ENCODE measurements at regions not wholly inside any gene's neighbourhood (a gene's known extent, or its start where the extent isn't known, plus 50 kb on each side); places are given as distances from the start of the nearest gene placed in this dataset.
A peak's percentile ranks its signal among the peaks of the same experiment; 100 is the strongest.

GRCh38 chr5:115374057-115374775, 77.8 kb upstream of the CCDC112 start:
- Histone ChIP-seq H2BK5ac (ENCODE audit: low read depth, low read length, poor library complexity, severe bottlenecking) (no peak overlapping the region), H3K4ac (ENCODE audit: low read depth in 1 of 2, low read length in 2 of 2) (no peak overlapping the region)
- 100% methylated on average over 2 of the region's 3 CpGs for WGBS

GRCh38 chr5:115372146-115372545, 75.7 kb upstream of the CCDC112 start:
- H2BK120ac ChIP-seq (ENCODE audit: low read depth, low read length): no peak overlapping the region
- H3K79me1 ChIP-seq (replicated peaks; ENCODE audit: low read length, poor library complexity, severe bottlenecking): no peaks in the 10 kb centered on the region
- H3K4me2 ChIP-seq (ENCODE audit: low read length, poor library complexity, severe bottlenecking): no peak overlapping the region
- no peaks in the 10 kb centered on the region for H3K9me3 ChIP-seq (ENCODE audit: control insufficient read depth, low read length)
- H3K18ac ChIP-seq (ENCODE audit: low read depth in 1 of 2, low read length in 2 of 2): no peak overlapping the region
- H2BK15ac ChIP-seq (ENCODE audit: low read depth, poor library complexity, severe bottlenecking): no peak overlapping the region
- no peak overlapping the region for H2BK5ac ChIP-seq (ENCODE audit: low read depth, low read length, poor library complexity, severe bottlenecking)
- DNase-seq: no peak
- no peak overlapping the region for H2BK12ac ChIP-seq (ENCODE audit: low read length in 2 of 2)
- H2AFZ ChIP-seq (ENCODE audit: low read depth, low read length): no peak overlapping the region
- no peak overlapping the region for H3K27ac ChIP-seq (ENCODE audit: low read length, poor library complexity, severe bottlenecking)
- H3K4ac ChIP-seq (ENCODE audit: low read depth in 1 of 2, low read length in 2 of 2): no peak overlapping the region
- no peak overlapping the region for H2AK5ac ChIP-seq (ENCODE audit: low read length, severe bottlenecking)
- H3K14ac ChIP-seq (ENCODE audit: low read length in 2 of 2): no peak overlapping the region
- H3K27me3 ChIP-seq (ENCODE audit: control insufficient read depth in 1 of 2, insufficient read depth in 1 of 2, low read length in 2 of 2): no peaks in the 10 kb centered on the region
- no peaks in the 10 kb centered on the region for H3K36me3 ChIP-seq (ENCODE audit: control insufficient read depth in 1 of 2, insufficient read depth in 2 of 2, low read depth in 1 of 2, low read length in 2 of 2)
- 86% methylated on average over 2 of the region's 2 CpGs for WGBS
- no peaks in the 10 kb centered on the region for H3K4me1 ChIP-seq (ENCODE audit: control insufficient read depth, insufficient read depth, low read depth, low read length)
- H3K23ac ChIP-seq (ENCODE audit: low read length in 2 of 2): no peak overlapping the region
- H3K4me3 ChIP-seq (ENCODE audit: insufficient read depth in 1 of 2, low read depth in 1 of 2, low read length in 2 of 2): no peak overlapping the region
- H3K9ac ChIP-seq (ENCODE audit: low read length): peak overlapping the region; percentile 40
- H4K8ac ChIP-seq (ENCODE audit: low read length): no peak overlapping the region
- H4K91ac ChIP-seq (ENCODE audit: low read length): no peak overlapping the region

More at GRCh38 chr5:115374057-115374775, 77.8 kb upstream of the CCDC112 start:
- Histone ChIP-seq H3K27ac (ENCODE audit: low read length, poor library complexity, severe bottlenecking) (no peak overlapping the region), H3K4me2 (ENCODE audit: low read length, poor library complexity, severe bottlenecking) (no peak overlapping the region), H3K4me1 (ENCODE audit: control insufficient read depth, insufficient read depth, low read depth, low read length) (peaks cover 3% of the 10 kb centered on the region), H2AFZ (ENCODE audit: low read depth, low read length) (no peak overlapping the region), H4K91ac (ENCODE audit: low read length) (no peak overlapping the region), H3K9me3 (ENCODE audit: control insufficient read depth, low read length) (no peaks in the 10 kb centered on the region), H3K23ac (ENCODE audit: low read length in 2 of 2) (no peak overlapping the region), H2AK5ac (ENCODE audit: low read length, severe bottlenecking) (no peak overlapping the region), H4K8ac (ENCODE audit: low read length) (no peak overlapping the region), H3K36me3 (ENCODE audit: control insufficient read depth in 1 of 2, insufficient read depth in 2 of 2, low read depth in 1 of 2, low read length in 2 of 2) (no peaks in the 10 kb centered on the region), H2BK120ac (ENCODE audit: low read depth, low read length) (no peak overlapping the region), H3K79me1 (replicated peaks; ENCODE audit: low read length, poor library complexity, severe bottlenecking) (no peaks in the 10 kb centered on the region), H3K9ac (ENCODE audit: low read length) (no peak overlapping the region), H3K27me3 (ENCODE audit: control insufficient read depth in 1 of 2, insufficient read depth in 1 of 2, low read length in 2 of 2) (no peaks in the 10 kb centered on the region), H3K14ac (ENCODE audit: low read length in 2 of 2) (no peak overlapping the region), H3K4me3 (ENCODE audit: insufficient read depth in 1 of 2, low read depth in 1 of 2, low read length in 2 of 2) (no peak overlapping the region), H2BK12ac (ENCODE audit: low read length in 2 of 2) (no peak overlapping the region), H3K18ac (ENCODE audit: low read depth in 1 of 2, low read length in 2 of 2) (no peak overlapping the region), H2BK15ac (ENCODE audit: low read depth, poor library complexity, severe bottlenecking) (no peak overlapping the region)
- DNase-seq: no peak

GRCh38 chr5:115369430-115370144, 73.1 kb upstream of the CCDC112 start:
- Histone ChIP-seq H3K4me1 (ENCODE audit: control insufficient read depth, insufficient read depth, low read depth, low read length) (peaks cover 2% of the 10 kb centered on the region), H3K27ac (ENCODE audit: low read length, poor library complexity, severe bottlenecking) (no peak overlapping the region), H2AFZ (ENCODE audit: low read depth, low read length) (no peak overlapping the region), H3K4ac (ENCODE audit: low read depth in 1 of 2, low read length in 2 of 2) (no peak overlapping the region), H3K36me3 (ENCODE audit: control insufficient read depth in 1 of 2, insufficient read depth in 2 of 2, low read depth in 1 of 2, low read length in 2 of 2) (no peaks in the 10 kb centered on the region), H2BK5ac (ENCODE audit: low read depth, low read length, poor library complexity, severe bottlenecking) (no peak overlapping the region), H3K18ac (ENCODE audit: low read depth in 1 of 2, low read length in 2 of 2) (peak overlapping the region in 1 of 2 experiments; percentile 25), H2BK12ac (ENCODE audit: low read length in 2 of 2) (no peak overlapping the region), H3K14ac (ENCODE audit: low read length in 2 of 2) (peak overlapping the region in 1 of 2 experiments; percentile 19), H3K9me3 (ENCODE audit: control insufficient read depth, low read length) (no peaks in the 10 kb centered on the region), H3K9ac (ENCODE audit: low read length) (no peak overlapping the region), H3K27me3 (ENCODE audit: control insufficient read depth in 1 of 2, insufficient read depth in 1 of 2, low read length in 2 of 2) (no peaks in the 10 kb centered on the region), H2BK15ac (ENCODE audit: low read depth, poor library complexity, severe bottlenecking) (no peak overlapping the region), H2BK120ac (ENCODE audit: low read depth, low read length) (no peak overlapping the region), H3K23ac (ENCODE audit: low read length in 2 of 2) (no peak overlapping the region), H4K91ac (ENCODE audit: low read length) (no peak overlapping the region), H3K4me3 (ENCODE audit: insufficient read depth in 1 of 2, low read depth in 1 of 2, low read length in 2 of 2) (no peak overlapping the region), H3K4me2 (ENCODE audit: low read length, poor library complexity, severe bottlenecking) (no peak overlapping the region), H4K8ac (ENCODE audit: low read length) (no peak overlapping the region), H2AK5ac (ENCODE audit: low read length, severe bottlenecking) (no peak overlapping the region), H3K79me1 (replicated peaks; ENCODE audit: low read length, poor library complexity, severe bottlenecking) (no peaks in the 10 kb centered on the region)
- DNase-seq: no peak
- WGBS: 94% methylated on average over 12 of the region's 12 CpGs

- Histone ChIP-seq H3K4me2 (ENCODE audit: low read length, poor library complexity, severe bottlenecking) (no peak overlapping the region), H3K4me3 (ENCODE audit: insufficient read depth in 1 of 2, low read depth in 1 of 2, low read length in 2 of 2) (no peak overlapping the region), H2BK12ac (ENCODE audit: low read length in 2 of 2) (peak overlapping the region in 1 of 2 experiments; percentile 45), H3K4ac (ENCODE audit: low read depth in 1 of 2, low read length in 2 of 2) (peak overlapping the region in 1 of 2 experiments; percentile 20), H2AFZ (ENCODE audit: low read depth, low read length) (no peak overlapping the region), H3K14ac (ENCODE audit: low read length in 2 of 2) (no peak overlapping the region), H3K27ac (ENCODE audit: low read length, poor library complexity, severe bottlenecking) (peak overlapping the region; percentile 45), H3K27me3 (ENCODE audit: control insufficient read depth in 1 of 2, insufficient read depth in 1 of 2, low read length in 2 of 2) (no peaks in the 10 kb centered on the region), H3K9ac (ENCODE audit: low read length) (peak overlapping the region; percentile 54), H2AK5ac (ENCODE audit: low read length, severe bottlenecking) (no peak overlapping the region), H4K8ac (ENCODE audit: low read length) (no peak overlapping the region), H3K18ac (ENCODE audit: low read depth in 1 of 2, low read length in 2 of 2) (peak overlapping the region; percentile 6 to 23), H2BK5ac (ENCODE audit: low read depth, low read length, poor library complexity, severe bottlenecking) (no peak overlapping the region), H3K9me3 (ENCODE audit: control insufficient read depth, low read length) (no peaks in the 10 kb centered on the region), H3K36me3 (ENCODE audit: control insufficient read depth in 1 of 2, insufficient read depth in 2 of 2, low read depth in 1 of 2, low read length in 2 of 2) (no peaks in the 10 kb centered on the region), H3K4me1 (ENCODE audit: control insufficient read depth, insufficient read depth, low read depth, low read length) (peaks cover 2% of the 10 kb centered on the region), H3K79me1 (replicated peaks; ENCODE audit: low read length, poor library complexity, severe bottlenecking) (no peaks in the 10 kb centered on the region), H3K23ac (ENCODE audit: low read length in 2 of 2) (no peak overlapping the region), H2BK15ac (ENCODE audit: low read depth, poor library complexity, severe bottlenecking) (no peak overlapping the region), H2BK120ac (ENCODE audit: low read depth, low read length) (no peak overlapping the region), H4K91ac (ENCODE audit: low read length) (no peak overlapping the region)
- DNase-seq: peak; percentile 93
- WGBS: 0% methylated on average over 1 of the region's 2 CpGs
These were observed 69.8 kb upstream of the CCDC112 start for GRCh38 chr5:115366223-115366622.

Measured in mesenchymal stem cell (in vitro differentiated cells and primary cell).